ENCODE measurements at regions not wholly inside any gene's neighbourhood (a gene's known extent, or its start where the extent isn't known, plus 50 kb on each side); places are given as distances from the start of the nearest gene placed in this dataset.

DNA sequence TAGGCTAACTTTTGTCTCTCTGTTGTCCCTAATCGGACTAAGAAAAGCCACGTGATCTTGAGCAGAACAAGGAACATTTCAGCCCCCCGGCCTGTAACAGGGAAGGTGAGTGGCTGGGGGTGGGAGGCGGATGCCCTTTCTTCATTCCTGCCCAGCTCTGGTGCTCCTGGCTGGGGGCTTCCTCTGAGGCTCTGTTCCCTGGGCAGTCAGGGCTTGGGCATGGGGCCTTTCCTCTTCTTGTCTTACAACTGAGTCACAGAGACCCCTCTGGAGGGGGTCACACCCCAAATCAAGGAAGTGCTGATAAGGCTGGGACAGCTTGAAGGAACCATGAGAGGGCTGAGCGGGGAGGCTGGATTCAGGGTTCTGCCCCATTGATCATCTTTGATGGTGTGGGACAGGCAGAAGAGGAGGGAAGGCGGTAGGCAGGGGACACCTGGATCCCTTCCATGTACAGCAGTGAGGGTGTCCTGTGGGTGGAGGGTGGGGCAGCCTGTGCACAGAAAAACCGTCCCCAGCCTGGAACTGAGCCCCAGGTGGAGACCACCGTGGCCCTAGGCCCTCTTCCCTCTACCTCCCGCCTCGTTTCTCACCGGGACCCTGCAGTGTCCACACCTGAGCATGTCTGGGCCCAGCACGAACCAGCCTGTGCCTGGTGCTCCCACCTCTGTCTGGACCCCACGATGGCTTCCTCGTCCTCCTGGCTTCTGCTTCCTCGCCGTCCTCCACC is 257.7 kb upstream of the IRX1 start (continued):
- TF ChIP-seq, protein P1, sequence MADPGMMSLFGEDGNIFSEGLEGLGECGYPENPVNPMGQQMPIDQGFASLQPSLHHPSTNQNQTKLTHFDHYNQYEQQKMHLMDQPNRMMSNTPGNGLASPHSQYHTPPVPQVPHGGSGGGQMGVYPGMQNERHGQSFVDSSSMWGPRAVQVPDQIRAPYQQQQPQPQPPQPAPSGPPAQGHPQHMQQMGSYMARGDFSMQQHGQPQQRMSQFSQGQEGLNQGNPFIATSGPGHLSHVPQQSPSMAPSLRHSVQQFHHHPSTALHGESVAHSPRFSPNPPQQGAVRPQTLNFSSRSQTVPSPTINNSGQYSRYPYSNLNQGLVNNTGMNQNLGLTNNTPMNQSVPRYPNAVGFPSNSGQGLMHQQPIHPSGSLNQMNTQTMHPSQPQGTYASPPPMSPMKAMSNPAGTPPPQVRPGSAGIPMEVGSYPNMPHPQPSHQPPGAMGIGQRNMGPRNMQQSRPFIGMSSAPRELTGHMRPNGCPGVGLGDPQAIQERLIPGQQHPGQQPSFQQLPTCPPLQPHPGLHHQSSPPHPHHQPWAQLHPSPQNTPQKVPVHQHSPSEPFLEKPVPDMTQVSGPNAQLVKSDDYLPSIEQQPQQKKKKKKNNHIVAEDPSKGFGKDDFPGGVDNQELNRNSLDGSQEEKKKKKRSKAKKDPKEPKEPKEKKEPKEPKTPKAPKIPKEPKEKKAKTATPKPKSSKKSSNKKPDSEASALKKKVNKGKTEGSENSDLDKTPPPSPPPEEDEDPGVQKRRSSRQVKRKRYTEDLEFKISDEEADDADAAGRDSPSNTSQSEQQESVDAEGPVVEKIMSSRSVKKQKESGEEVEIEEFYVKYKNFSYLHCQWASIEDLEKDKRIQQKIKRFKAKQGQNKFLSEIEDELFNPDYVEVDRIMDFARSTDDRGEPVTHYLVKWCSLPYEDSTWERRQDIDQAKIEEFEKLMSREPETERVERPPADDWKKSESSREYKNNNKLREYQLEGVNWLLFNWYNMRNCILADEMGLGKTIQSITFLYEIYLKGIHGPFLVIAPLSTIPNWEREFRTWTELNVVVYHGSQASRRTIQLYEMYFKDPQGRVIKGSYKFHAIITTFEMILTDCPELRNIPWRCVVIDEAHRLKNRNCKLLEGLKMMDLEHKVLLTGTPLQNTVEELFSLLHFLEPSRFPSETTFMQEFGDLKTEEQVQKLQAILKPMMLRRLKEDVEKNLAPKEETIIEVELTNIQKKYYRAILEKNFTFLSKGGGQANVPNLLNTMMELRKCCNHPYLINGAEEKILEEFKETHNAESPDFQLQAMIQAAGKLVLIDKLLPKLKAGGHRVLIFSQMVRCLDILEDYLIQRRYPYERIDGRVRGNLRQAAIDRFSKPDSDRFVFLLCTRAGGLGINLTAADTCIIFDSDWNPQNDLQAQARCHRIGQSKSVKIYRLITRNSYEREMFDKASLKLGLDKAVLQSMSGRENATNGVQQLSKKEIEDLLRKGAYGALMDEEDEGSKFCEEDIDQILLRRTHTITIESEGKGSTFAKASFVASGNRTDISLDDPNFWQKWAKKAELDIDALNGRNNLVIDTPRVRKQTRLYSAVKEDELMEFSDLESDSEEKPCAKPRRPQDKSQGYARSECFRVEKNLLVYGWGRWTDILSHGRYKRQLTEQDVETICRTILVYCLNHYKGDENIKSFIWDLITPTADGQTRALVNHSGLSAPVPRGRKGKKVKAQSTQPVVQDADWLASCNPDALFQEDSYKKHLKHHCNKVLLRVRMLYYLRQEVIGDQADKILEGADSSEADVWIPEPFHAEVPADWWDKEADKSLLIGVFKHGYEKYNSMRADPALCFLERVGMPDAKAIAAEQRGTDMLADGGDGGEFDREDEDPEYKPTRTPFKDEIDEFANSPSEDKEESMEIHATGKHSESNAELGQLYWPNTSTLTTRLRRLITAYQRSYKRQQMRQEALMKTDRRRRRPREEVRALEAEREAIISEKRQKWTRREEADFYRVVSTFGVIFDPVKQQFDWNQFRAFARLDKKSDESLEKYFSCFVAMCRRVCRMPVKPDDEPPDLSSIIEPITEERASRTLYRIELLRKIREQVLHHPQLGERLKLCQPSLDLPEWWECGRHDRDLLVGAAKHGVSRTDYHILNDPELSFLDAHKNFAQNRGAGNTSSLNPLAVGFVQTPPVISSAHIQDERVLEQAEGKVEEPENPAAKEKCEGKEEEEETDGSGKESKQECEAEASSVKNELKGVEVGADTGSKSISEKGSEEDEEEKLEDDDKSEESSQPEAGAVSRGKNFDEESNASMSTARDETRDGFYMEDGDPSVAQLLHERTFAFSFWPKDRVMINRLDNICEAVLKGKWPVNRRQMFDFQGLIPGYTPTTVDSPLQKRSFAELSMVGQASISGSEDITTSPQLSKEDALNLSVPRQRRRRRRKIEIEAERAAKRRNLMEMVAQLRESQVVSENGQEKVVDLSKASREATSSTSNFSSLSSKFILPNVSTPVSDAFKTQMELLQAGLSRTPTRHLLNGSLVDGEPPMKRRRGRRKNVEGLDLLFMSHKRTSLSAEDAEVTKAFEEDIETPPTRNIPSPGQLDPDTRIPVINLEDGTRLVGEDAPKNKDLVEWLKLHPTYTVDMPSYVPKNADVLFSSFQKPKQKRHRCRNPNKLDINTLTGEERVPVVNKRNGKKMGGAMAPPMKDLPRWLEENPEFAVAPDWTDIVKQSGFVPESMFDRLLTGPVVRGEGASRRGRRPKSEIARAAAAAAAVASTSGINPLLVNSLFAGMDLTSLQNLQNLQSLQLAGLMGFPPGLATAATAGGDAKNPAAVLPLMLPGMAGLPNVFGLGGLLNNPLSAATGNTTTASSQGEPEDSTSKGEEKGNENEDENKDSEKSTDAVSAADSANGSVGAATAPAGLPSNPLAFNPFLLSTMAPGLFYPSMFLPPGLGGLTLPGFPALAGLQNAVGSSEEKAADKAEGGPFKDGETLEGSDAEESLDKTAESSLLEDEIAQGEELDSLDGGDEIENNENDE (IDR thresholded peaks at IDR 0.05; ENCODE audit: insufficient replicate concordance, low read length): no peak
- TF ChIP-seq, protein P2, sequence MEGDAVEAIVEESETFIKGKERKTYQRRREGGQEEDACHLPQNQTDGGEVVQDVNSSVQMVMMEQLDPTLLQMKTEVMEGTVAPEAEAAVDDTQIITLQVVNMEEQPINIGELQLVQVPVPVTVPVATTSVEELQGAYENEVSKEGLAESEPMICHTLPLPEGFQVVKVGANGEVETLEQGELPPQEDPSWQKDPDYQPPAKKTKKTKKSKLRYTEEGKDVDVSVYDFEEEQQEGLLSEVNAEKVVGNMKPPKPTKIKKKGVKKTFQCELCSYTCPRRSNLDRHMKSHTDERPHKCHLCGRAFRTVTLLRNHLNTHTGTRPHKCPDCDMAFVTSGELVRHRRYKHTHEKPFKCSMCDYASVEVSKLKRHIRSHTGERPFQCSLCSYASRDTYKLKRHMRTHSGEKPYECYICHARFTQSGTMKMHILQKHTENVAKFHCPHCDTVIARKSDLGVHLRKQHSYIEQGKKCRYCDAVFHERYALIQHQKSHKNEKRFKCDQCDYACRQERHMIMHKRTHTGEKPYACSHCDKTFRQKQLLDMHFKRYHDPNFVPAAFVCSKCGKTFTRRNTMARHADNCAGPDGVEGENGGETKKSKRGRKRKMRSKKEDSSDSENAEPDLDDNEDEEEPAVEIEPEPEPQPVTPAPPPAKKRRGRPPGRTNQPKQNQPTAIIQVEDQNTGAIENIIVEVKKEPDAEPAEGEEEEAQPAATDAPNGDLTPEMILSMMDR (IDR thresholded peaks at IDR 0.05; ENCODE audit: control extremely low read depth in 1 of 3, insufficient read depth in 1 of 3, low read depth in 1 of 3, low read length in 3 of 3): no peak
- TF ChIP-seq KDM1A (IDR thresholded peaks at IDR 0.05; ENCODE audit: borderline replicate concordance, low read length) (no peak), POLR2AphosphoS5 (IDR thresholded peaks at IDR 0.05; ENCODE audit: low read depth, low read length) (no peak), GABPA (IDR thresholded peaks at IDR 0.05; ENCODE audit: borderline replicate concordance, insufficient read depth, low read length) (no peak)
- TF ChIP-seq, protein P3, sequence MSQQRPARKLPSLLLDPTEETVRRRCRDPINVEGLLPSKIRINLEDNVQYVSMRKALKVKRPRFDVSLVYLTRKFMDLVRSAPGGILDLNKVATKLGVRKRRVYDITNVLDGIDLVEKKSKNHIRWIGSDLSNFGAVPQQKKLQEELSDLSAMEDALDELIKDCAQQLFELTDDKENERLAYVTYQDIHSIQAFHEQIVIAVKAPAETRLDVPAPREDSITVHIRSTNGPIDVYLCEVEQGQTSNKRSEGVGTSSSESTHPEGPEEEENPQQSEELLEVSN (IDR thresholded peaks at IDR 0.05): no peak
- TF ChIP-seq, protein P4, sequence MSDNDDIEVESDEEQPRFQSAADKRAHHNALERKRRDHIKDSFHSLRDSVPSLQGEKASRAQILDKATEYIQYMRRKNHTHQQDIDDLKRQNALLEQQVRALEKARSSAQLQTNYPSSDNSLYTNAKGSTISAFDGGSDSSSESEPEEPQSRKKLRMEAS (IDR thresholded peaks at IDR 0.05): no peak
